H9 (cell line): ENCODE measurements at regions not wholly inside any gene's neighbourhood (a gene's known extent, or its start where the extent isn't known, plus 50 kb on each side); places are given as distances from the start of the nearest gene placed in this dataset.

ENCODE experiments used
- DNase-seq: peaks from one replicate; pipeline ENCODE4 v3.0.0-alpha.2; 2017
- H2AFZ ChIP-seq: one replicate; pipeline ENCODE4 v1.6.1; 2013; ENCODE audit warnings: mild to moderate bottlenecking, low read length, control low read depth, moderate library complexity
- H2AK5ac ChIP-seq: 2 replicates; pipeline ENCODE4 v1.6.1; 2013; ENCODE audit warnings: low read length, control low read depth, mixed read lengths; ENCODE audit not compliant: insufficient read length
- H2BK120ac ChIP-seq: one replicate; pipeline ENCODE4 v1.6.1; 2013; ENCODE audit warnings: low read depth, mild to moderate bottlenecking, low read length, control low read depth, inconsistent platforms; ENCODE audit not compliant: poor library complexity, severe bottlenecking
- H2BK12ac ChIP-seq: 2 replicates; pipeline ENCODE4 v1.6.1; 2013; ENCODE audit warnings: low read length, control low read depth, mixed read lengths, low read depth; ENCODE audit not compliant: insufficient read length
- H2BK15ac ChIP-seq: 2 replicates; pipeline ENCODE4 v1.6.1; 2013; ENCODE audit warnings: low read depth, low read length, control low read depth
- H2BK20ac ChIP-seq: one replicate; pipeline ENCODE4 v1.6.1; 2013; ENCODE audit warnings: low read depth, mild to moderate bottlenecking, low read length, control low read depth, inconsistent platforms; ENCODE audit not compliant: poor library complexity, severe bottlenecking
- H2BK5ac ChIP-seq: 2 replicates; pipeline ENCODE4 v1.6.1; 2013; ENCODE audit warnings: low read length, control low read depth, mixed read lengths; ENCODE audit not compliant: insufficient read length
- H3K14ac ChIP-seq: 2 replicates; pipeline ENCODE4 v1.6.1; 2013; ENCODE audit warnings: low read length, control low read depth; ENCODE audit not compliant: insufficient read depth
- H3K18ac ChIP-seq: 2 replicates; pipeline ENCODE4 v1.6.1; 2013; ENCODE audit warnings: low read depth, mild to moderate bottlenecking, mixed read lengths, low read length, control low read depth; ENCODE audit not compliant: insufficient read length
- H3K23ac ChIP-seq: 2 replicates; pipeline ENCODE4 v1.6.1; 2013; ENCODE audit warnings: low read length, control low read depth, mixed read lengths, low read depth; ENCODE audit not compliant: insufficient read length
- H3K23me2 ChIP-seq: 2 replicates; pipeline ENCODE4 v1.6.1; 2013; ENCODE audit warnings: low read depth, mild to moderate bottlenecking, mixed read lengths, low read length, control low read depth; ENCODE audit not compliant: insufficient read length, poor library complexity, severe bottlenecking
- H3K27ac ChIP-seq: 2 replicates; pipeline ENCODE4 v1.5.1; 2013; ENCODE audit warnings: low read length, control low read depth, mixed read lengths, low read depth; ENCODE audit not compliant: insufficient read length
- H3K27me3 ChIP-seq: 2 replicates; pipeline ENCODE4 v1.6.1; 2013; ENCODE audit warnings: low read length, control low read depth, inconsistent platforms; ENCODE audit not compliant: insufficient read depth
- H3K4ac ChIP-seq: 2 replicates; pipeline ENCODE4 v1.6.1; 2013; ENCODE audit warnings: low read depth, mild to moderate bottlenecking, control low read depth, inconsistent platforms, low read length, moderate library complexity
- H3K4me1 ChIP-seq: 2 replicates; pipeline ENCODE4 v1.6.1; 2013; ENCODE audit warnings: low read length, control low read depth, inconsistent platforms; ENCODE audit not compliant: insufficient read depth
- H3K4me2 ChIP-seq: 2 replicates; pipeline ENCODE4 v1.6.1; 2013; ENCODE audit warnings: low read length, control low read depth, mixed read lengths; ENCODE audit not compliant: insufficient read length, insufficient read depth
- H3K56ac ChIP-seq: 2 replicates; pipeline ENCODE4 v1.6.1; 2013; ENCODE audit warnings: low read depth, mild to moderate bottlenecking, mixed read lengths, low read length, control low read depth; ENCODE audit not compliant: insufficient read length
- H3K79me1 ChIP-seq: 2 replicates; pipeline ENCODE4 v1.6.1; 2013; ENCODE audit warnings: low read depth, mild to moderate bottlenecking, moderate library complexity, low read length, control low read depth, inconsistent platforms; ENCODE audit not compliant: insufficient read depth, poor library complexity, severe bottlenecking
- H3K79me2 ChIP-seq: 2 replicates; pipeline ENCODE4 v1.6.1; 2013; ENCODE audit warnings: low read length, control low read depth, inconsistent platforms; ENCODE audit not compliant: insufficient read depth
- H3K9ac ChIP-seq: 2 replicates; pipeline ENCODE4 v1.6.1; 2013; ENCODE audit warnings: low read length, control low read depth, mixed read lengths; ENCODE audit not compliant: insufficient read length; ENCODE audit errors: extremely low read depth
- H3K9me3 ChIP-seq: one replicate; pipeline ENCODE4 v1.6.1; 2013; ENCODE audit warnings: low read depth, low read length, inconsistent platforms; ENCODE audit not compliant: control insufficient read depth
- H3T11ph ChIP-seq: one replicate; pipeline ENCODE4 v1.6.1; 2013; ENCODE audit warnings: mild to moderate bottlenecking, low read length, control low read depth, inconsistent platforms
- H4K20me1 ChIP-seq: one replicate; pipeline ENCODE4 v1.6.1; 2013; ENCODE audit not compliant: control insufficient read depth, insufficient read length, insufficient read depth
- H4K5ac ChIP-seq: 2 replicates; pipeline ENCODE4 v1.6.1; 2013; ENCODE audit warnings: low read depth, mild to moderate bottlenecking, mixed read lengths, low read length, control low read depth; ENCODE audit not compliant: insufficient read length
- H4K8ac ChIP-seq: replicated peaks from 2 replicates; pipeline ENCODE4 v1.6.1; 2013; ENCODE audit warnings: low read length, control low read depth, mixed read lengths, low read depth; ENCODE audit not compliant: insufficient read length
- H4K91ac ChIP-seq: 2 replicates; pipeline ENCODE4 v1.6.1; 2013; ENCODE audit warnings: low read depth, mild to moderate bottlenecking, moderate library complexity, mixed read lengths, low read length, control low read depth; ENCODE audit not compliant: insufficient read length
- H3K27ac Mint-ChIP-seq, 3 experiments: 2 replicates in 2 of 3; 3 replicates in 1 of 3; pipeline ENCODE4 v1.8.0; 2020 to 2021; ENCODE audit warnings: mixed read lengths in 3 of 3, mild to moderate bottlenecking in 1 of 3, moderate library complexity in 1 of 3
- H3K27me3 Mint-ChIP-seq: 2 replicates; pipeline ENCODE4 v1.8.0; 2021; ENCODE audit warnings: low read depth, mild to moderate bottlenecking, moderate library complexity, mixed read lengths
- H3K36me3 Mint-ChIP-seq, 3 experiments: 2 replicates in 2 of 3; 3 replicates in 1 of 3; pipeline ENCODE4 v1.8.0; 2020 to 2021; ENCODE audit warnings: low read depth in 3 of 3, mixed read lengths in 3 of 3; ENCODE audit not compliant: insufficient read depth in 1 of 3
- H3K4me1 Mint-ChIP-seq, 2 experiments: 2 replicates each; pipeline ENCODE4 v1.8.0; 2020; ENCODE audit warnings: mixed read lengths in 2 of 2
- H3K4me3 Mint-ChIP-seq, 2 experiments: 2 replicates in 1 of 2; 3 replicates in 1 of 2; pipeline ENCODE4 v1.8.0; 2020 to 2021; ENCODE audit warnings: mild to moderate bottlenecking in 2 of 2, mixed read lengths in 2 of 2, moderate library complexity in 1 of 2
- H3K9me3 Mint-ChIP-seq, 2 experiments: 2 replicates in 1 of 2; 3 replicates in 1 of 2; pipeline ENCODE4 v1.8.0; 2020; ENCODE audit warnings: mild to moderate bottlenecking in 2 of 2, mixed read lengths in 2 of 2, moderate library complexity in 1 of 2
- CTCF ChIP-seq: fragments of 200-600 bp; sonication (generic); conservative IDR thresholded peaks from 3 replicates; pipeline ENCODE4 v1.8.0; 2021; ENCODE audit warnings: antibody characterized with exemption, mild to moderate bottlenecking
- WGBS: extraction: QIAGEN DNeasy Blood & Tissue Kit; methylation state at CpG from one replicate; pipeline ENCODE4 v1.1.7; 2013; ENCODE audit warnings: missing lambda C conversion rate, low lambda C conversion rate, mixed read lengths; ENCODE audit not compliant: insufficient read length; ENCODE audit errors: extremely low coverage; 5-methylcytosine and 5-hydroxymethylcytosine counted together

- Histone ChIP-seq H2BK20ac (no peak overlapping the region), H3K79me1 (no peaks in the 10 kb centered on the region), H2AK5ac (no peak overlapping the region), H3K23ac (no peak overlapping the region), H3K4ac (no peak overlapping the region), H4K20me1 (no peaks in the 10 kb centered on the region), H2BK5ac (no peak overlapping the region), H4K5ac (no peak overlapping the region), H3K4me2 (no peak overlapping the region), H3K23me2 (no peaks in the 10 kb centered on the region), H4K91ac (no peak overlapping the region), H3T11ph (no peak overlapping the region), H3K14ac (no peak overlapping the region), H3K4me1 (no peaks in the 10 kb centered on the region), H3K9me3 (no peaks in the 10 kb centered on the region), H2BK12ac (no peak overlapping the region), H4K8ac (no peak overlapping the region), H3K18ac (no peak overlapping the region), H2BK120ac (no peak overlapping the region), H2BK15ac (no peak overlapping the region), H3K9ac (no peak overlapping the region), H3K79me2 (no peaks in the 10 kb centered on the region), H3K56ac (no peak overlapping the region), H3K27me3 (no peaks in the 10 kb centered on the region), H3K27ac (no peak overlapping the region), H2AFZ (no peak overlapping the region)
- Mint-ChIP-seq H3K9me3 (peaks cover 13 to 15% of the 10 kb centered on the region in 2 experiments), H3K4me1 (peaks cover 6% of the 10 kb centered on the region in 2 experiments; a peak in 3 of 4 replicates), H3K4me3 (no peak overlapping the region), H3K36me3 (peaks cover 0 to 14% (median 4%) of the 10 kb centered on the region in 3 experiments; a peak in 4 of 7 replicates), H3K27ac (peak overlapping the region in 1 of 3 experiments; percentile 57; a peak in 1 of 7 replicates), H3K27me3 (peaks cover 4% of the 10 kb centered on the region)
- WGBS, result no CpG with 5 or more reads among the region's 9 CpGs
- TF ChIP-seq CTCF, result no peak
- DNase-seq, result no peak
These were observed 327.2 kb upstream of the TNRC6C start for GRCh38 chr17:77631307-77631706.
